HepG2 (cell line): ENCODE measurements at regions not wholly inside any gene's neighbourhood (a gene's known extent, or its start where the extent isn't known, plus 50 kb on each side); places are given as distances from the start of the nearest gene placed in this dataset.

Experiments
- FOSL1 ChIP-seq: sonication (generic); formaldehyde crosslinking; IDR thresholded peaks from 2 replicates; pipeline ENCODE4 v1.9.0; 2021; ENCODE audit warnings: missing genetic modification reagents, borderline replicate concordance
- MED1 ChIP-seq: sonication (generic); formaldehyde crosslinking; IDR thresholded peaks from 2 replicates; pipeline ENCODE4 v1.4.0; 2020; ENCODE audit warnings: missing genetic modification reagents

GRCh38 chr13:75915066-75915465, 278.9 kb downstream of the LMO7 start:
- TF ChIP-seq FOSL1 (CRISPR knock-in tag): no peak
- TF ChIP-seq MED1 (CRISPR knock-in tag): no peak
